HEK293T (cell line): ENCODE measurements at regions not wholly inside any gene's neighbourhood (a gene's known extent, or its start where the extent isn't known, plus 50 kb on each side); places are given as distances from the start of the nearest gene placed in this dataset.

Experiments
- CTBP1 ChIP-seq: fragments of 450-650 bp; IDR thresholded peaks from 2 replicates; pipeline ENCODE4 v1.6.1; 2016; ENCODE audit warnings: borderline replicate concordance
- ELF4 ChIP-seq: fragments of 450-650 bp; IDR thresholded peaks from 2 replicates; pipeline ENCODE4 v1.6.1; 2017; ENCODE audit warnings: antibody characterized with exemption
- HDGF ChIP-seq: fragments of 450-650 bp; IDR thresholded peaks from 2 replicates; pipeline ENCODE4 v1.6.1; 2017; ENCODE audit warnings: antibody characterized with exemption, borderline replicate concordance
- PKNOX1 ChIP-seq: fragments of 450-650 bp; IDR thresholded peaks from 2 replicates; pipeline ENCODE4 v1.6.1; 2016
- SP1 ChIP-seq: fragments of 450-650 bp; IDR thresholded peaks from 2 replicates; pipeline ENCODE4 v1.6.1; 2017
- TARDBP ChIP-seq: fragments of 450-650 bp; IDR thresholded peaks from 2 replicates; pipeline ENCODE4 v1.6.1; 2016

GRCh38 chr20:6685181-6685582 lies 82.3 kb upstream of the BMP2 start:
- TF ChIP-seq TARDBP (no peak), HDGF (no peak), CTBP1 (no peak), ELF4 (no peak), SP1 (no peak), PKNOX1 (no peak)
